AG20443 (cell line): ENCODE measurements at regions not wholly inside any gene's neighbourhood (a gene's known extent, or its start where the extent isn't known, plus 50 kb on each side); places are given as distances from the start of the nearest gene placed in this dataset.
A peak's percentile ranks its signal among the peaks of the same experiment; 100 is the strongest.
"Not testable (repeated sequence)": the region's sequence is repeated elsewhere in the genome, so short reads cannot be mapped to it uniquely, and the experiment has no call there.

Experiments used
- DNase-seq: peaks from one replicate; pipeline ENCODE4 v3.0.0; 2012; ENCODE audit warnings: low spot score, mixed read lengths

GRCh38 chr2:89222063-89222732 lies 530.7 kb downstream of the RPIA start:
- DNase-seq: not testable (repeated sequence)

- DNase-seq: not testable (repeated sequence)
Observed at GRCh38 chr2:89224803-89225202, 533.3 kb downstream of the RPIA start.

- DNase-seq: not testable (repeated sequence)
Observed at GRCh38 chr2:89229979-89230378, 538.5 kb downstream of the RPIA start.

- not testable (repeated sequence) for DNase-seq
Observed at GRCh38 chr2:89231241-89231640, 539.8 kb downstream of the RPIA start.

GRCh38 chr2:89233931-89234330 lies 542.5 kb downstream of the RPIA start:
- not testable (repeated sequence) for DNase-seq

GRCh38 chr2:89234818-89235466 lies 543.5 kb downstream of the RPIA start:
- not testable (repeated sequence) for DNase-seq

- not testable (repeated sequence) for DNase-seq
Observed at GRCh38 chr2:89236832-89237450, 545.5 kb downstream of the RPIA start.

- not testable (repeated sequence) for DNase-seq
Observed at GRCh38 chr2:89237783-89238182, 546.3 kb downstream of the RPIA start.

- DNase-seq: not testable (repeated sequence)
Observed at GRCh38 chr2:89243114-89243700, 551.7 kb downstream of the RPIA start.

- DNase-seq: not testable (repeated sequence)
Observed at GRCh38 chr2:89244407-89244806, 552.9 kb downstream of the RPIA start.

GRCh38 chr2:89245478-89245877 lies 554.0 kb downstream of the RPIA start:
- DNase-seq: not testable (repeated sequence)

GRCh38 chr2:89246027-89246426 lies 554.6 kb downstream of the RPIA start:
- DNase-seq: not testable (repeated sequence)

GRCh38 chr2:89246620-89247019 lies 555.1 kb downstream of the RPIA start:
- DNase-seq: peak; percentile 14

- DNase-seq: not testable (repeated sequence)
Observed at GRCh38 chr2:89255013-89255412, 563.5 kb downstream of the RPIA start.

- not testable (repeated sequence) for DNase-seq
Observed at GRCh38 chr2:89273443-89273842, 582.0 kb downstream of the RPIA start.

GRCh38 chr2:89280536-89280935 lies 589.1 kb downstream of the RPIA start:
- not testable (repeated sequence) for DNase-seq

- not testable (repeated sequence) for DNase-seq
Observed at GRCh38 chr2:89286448-89287080, 595.1 kb downstream of the RPIA start.

- DNase-seq: not testable (repeated sequence)
Observed at GRCh38 chr2:89287084-89287483, 595.6 kb downstream of the RPIA start.

GRCh38 chr2:89291717-89292298 lies 600.3 kb downstream of the RPIA start:
- DNase-seq: not testable (repeated sequence)

GRCh38 chr2:89293399-89293798 lies 601.9 kb downstream of the RPIA start:
- not testable (repeated sequence) for DNase-seq

GRCh38 chr2:89294335-89294734 lies 602.9 kb downstream of the RPIA start:
- DNase-seq: not testable (repeated sequence)
